ENCODE measurements at regions not wholly inside any gene's neighbourhood (a gene's known extent, or its start where the extent isn't known, plus 50 kb on each side); places are given as distances from the start of the nearest gene placed in this dataset.

GRCh38 chr3:117723825-117724224 is 1014.2 kb downstream of the TUSC7 start:
- TF ChIP-seq CTCF (IDR thresholded peaks at IDR 0.05; ENCODE audit: insufficient read depth, low read depth, low read length) (no peak), EZH2 (IDR thresholded peaks at IDR 0.05; ENCODE audit: insufficient read depth, low read length) (no peak)

Data from astrocyte (in vitro differentiated cells and primary cell).